HL-60 (cell line): ENCODE measurements at regions not wholly inside any gene's neighbourhood (a gene's known extent, or its start where the extent isn't known, plus 50 kb on each side); places are given as distances from the start of the nearest gene placed in this dataset.

Source experiments
- DNase-seq, 2 experiments: peaks; one replicate each; pipeline ENCODE4 v3.0.0-alpha.2; 2010 to 2020; ENCODE audit warnings: low read depth in 1 of 2, low spot score in 1 of 2
- H3K27ac ChIP-seq: fragments of 250-450 bp; sonication (Bioruptor Pico); replicated peaks from 2 replicates; pipeline ENCODE4 v1.5.1; 2020; ENCODE audit warnings: mild to moderate bottlenecking, moderate library complexity
- H3K27me3 ChIP-seq: fragments of 250-450 bp; sonication (Bioruptor Pico); 2 replicates; pipeline ENCODE4 v1.5.1; 2021; ENCODE audit warnings: mild to moderate bottlenecking, moderate library complexity; ENCODE audit not compliant: insufficient read depth, poor library complexity, severe bottlenecking
- H3K4me3 ChIP-seq: replicated peaks from 2 replicates; pipeline ENCODE4 v1.5.1; 2011; ENCODE audit warnings: mild to moderate bottlenecking, control low read depth, low read length; ENCODE audit not compliant: insufficient read depth
- CTCF ChIP-seq: IDR thresholded peaks from one replicate; pipeline ENCODE4 v1.5.1; 2011; ENCODE audit warnings: low read length, control low read depth, inconsistent platforms; ENCODE audit not compliant: insufficient read depth
- GABPA ChIP-seq: IDR thresholded peaks from 2 replicates; pipeline ENCODE4 v1.6.1; 2012; ENCODE audit warnings: low read depth
- POLR2AphosphoS5 ChIP-seq: IDR thresholded peaks from 2 replicates; pipeline ENCODE4 v1.6.1; 2012; ENCODE audit warnings: low read depth
- REST ChIP-seq: IDR thresholded peaks from 2 replicates; pipeline ENCODE4 v1.6.1; 2012; ENCODE audit warnings: low read depth; ENCODE audit not compliant: insufficient replicate concordance
- SPI1 ChIP-seq: IDR thresholded peaks from 2 replicates; pipeline ENCODE4 v1.6.1; 2012; ENCODE audit warnings: low read depth, mild to moderate bottlenecking, borderline replicate concordance

- Histone ChIP-seq H3K27ac (no peak overlapping the region), H3K27me3 (no peaks in the 10 kb centered on the region), H3K4me3 (no peak overlapping the region)
- DNase-seq: peak; percentile 14 to 33
- TF ChIP-seq CTCF (peak; percentile 63), SPI1 (no peak), GABPA (no peak), POLR2AphosphoS5 (no peak), REST (no peak)
Observed at GRCh38 chr6:159608961-159609651, 83.9 kb downstream of the SOD2 start.

- H3K27me3 ChIP-seq: peaks cover 10% of the 10 kb centered on the region
- no peak for TF ChIP-seq SPI1
- TF ChIP-seq REST: no peak
- TF ChIP-seq POLR2AphosphoS5: no peak
- TF ChIP-seq GABPA: no peak
- no peak for TF ChIP-seq CTCF
- no peak overlapping the region for H3K27ac ChIP-seq
- no peak overlapping the region for H3K4me3 ChIP-seq
- DNase-seq: no peak
Observed at GRCh38 chr6:159606786-159607185, 86.3 kb downstream of the SOD2 start.

DNA sequence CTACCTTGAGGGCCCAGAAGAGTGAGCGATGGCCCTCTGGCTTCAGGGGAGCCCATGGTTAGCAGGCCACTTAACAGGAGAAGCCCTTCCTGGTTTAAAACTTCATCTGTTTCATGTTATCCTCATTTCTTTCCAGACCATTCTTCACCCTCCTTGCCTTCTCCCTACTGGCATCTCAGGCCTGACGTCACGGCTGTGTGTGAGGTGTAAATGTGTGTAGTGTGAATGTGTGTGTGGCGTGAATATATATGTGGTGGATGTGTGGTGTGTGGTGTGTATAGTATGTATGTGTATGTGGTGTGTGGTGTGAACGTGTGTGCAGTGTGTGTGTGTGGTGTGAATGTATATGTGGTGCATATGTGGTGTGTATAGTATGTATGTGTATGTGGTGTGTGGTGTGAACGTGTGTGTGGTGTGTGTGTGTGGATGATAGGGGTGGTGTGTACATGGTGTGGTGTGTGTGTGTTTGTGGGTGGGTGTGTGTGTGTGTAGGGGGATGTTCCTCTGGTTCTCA lies 88.5 kb downstream of the SOD2 start:
- DNase-seq: no peak
- TF ChIP-seq SPI1 (no peak), POLR2AphosphoS5 (no peak), GABPA (no peak), REST (no peak), CTCF (no peak)
- H3K4me3 ChIP-seq: no peak overlapping the region

More for the DNA sequence above, 88.5 kb downstream of the SOD2 start:
- H3K27me3 ChIP-seq: peaks cover 14% of the 10 kb centered on the region
- no peak overlapping the region for H3K27ac ChIP-seq
